ENCODE measurements at regions not wholly inside any gene's neighbourhood (a gene's known extent, or its start where the extent isn't known, plus 50 kb on each side); places are given as distances from the start of the nearest gene placed in this dataset.

GRCh38 chr3:157844800-157845565, 261.2 kb downstream of the SHOX2 start:
- ChIA-PET CTCF (no interaction called here), POLR2A (no interaction called here)
- no peaks in the 10 kb centered on the region for H3K4me1 ChIP-seq (ENCODE audit: control insufficient read depth in 2 of 2, insufficient read depth in 2 of 2, low read length in 2 of 2)
- no peaks in the 10 kb centered on the region for H3K27me3 ChIP-seq (ENCODE audit: control insufficient read depth in 2 of 2, insufficient read depth in 2 of 2, low read length in 2 of 2)
- no peak for DNase-seq
- Mint-ChIP-seq H3K4me3 (no peak overlapping the region), H3K4me1 (no peaks in the 10 kb centered on the region), H3K36me3 (no peaks in the 10 kb centered on the region), H3K27ac (no peak overlapping the region), H3K27me3 (no peaks in the 10 kb centered on the region), H3K9me3 (peaks cover 0 to 8% (median 0%) of the 10 kb centered on the region in 11 donors)
- H3K27ac ChIP-seq (ENCODE audit: low read depth, low read length), result no peak overlapping the region
- ATAC-seq, result no peak
- intact Hi-C loops (cut with micrococcal nuclease), result no loop called here
- H3K4me3 ChIP-seq (ENCODE audit: low read length), result no peak overlapping the region
- no peaks in the 10 kb centered on the region for H3K9me3 ChIP-seq (ENCODE audit: control insufficient read depth in 2 of 3, low read length in 3 of 3)
- H3K36me3 ChIP-seq (ENCODE audit: control insufficient read depth in 2 of 3, insufficient read depth in 3 of 3, low read length in 3 of 3), result no peaks in the 10 kb centered on the region

GRCh38 chr3:157844216-157844615, 262.0 kb downstream of the SHOX2 start:
- DNase-seq, result no peak
- no peaks in the 10 kb centered on the region for H3K4me1 ChIP-seq (ENCODE audit: control insufficient read depth in 2 of 2, insufficient read depth in 2 of 2, low read length in 2 of 2)
- H3K27me3 Mint-ChIP-seq, result peaks cover 0 to 4% (median 0%) of the 10 kb centered on the region in 5 donors
- H3K36me3 Mint-ChIP-seq, result no peaks in the 10 kb centered on the region
- H3K4me3 Mint-ChIP-seq, result no peak overlapping the region
- ATAC-seq, result no peak
- no peaks in the 10 kb centered on the region for H3K36me3 ChIP-seq (ENCODE audit: control insufficient read depth in 2 of 3, insufficient read depth in 3 of 3, low read length in 3 of 3)
- peaks cover 0 to 8% (median 0%) of the 10 kb centered on the region in 11 donors for H3K9me3 Mint-ChIP-seq
- no peak overlapping the region for H3K4me3 ChIP-seq (ENCODE audit: low read length)
- POLR2A ChIA-PET, result no interaction called here
- H3K27ac ChIP-seq (ENCODE audit: low read depth, low read length), result no peak overlapping the region
- no peaks in the 10 kb centered on the region for H3K9me3 ChIP-seq (ENCODE audit: control insufficient read depth in 2 of 3, low read length in 3 of 3)
- H3K4me1 Mint-ChIP-seq, result no peaks in the 10 kb centered on the region
- intact Hi-C loops (cut with micrococcal nuclease), result no loop called here
- CTCF ChIA-PET, result no interaction called here
- H3K27ac Mint-ChIP-seq, result no peak overlapping the region
- no peaks in the 10 kb centered on the region for H3K27me3 ChIP-seq (ENCODE audit: control insufficient read depth in 2 of 2, insufficient read depth in 2 of 2, low read length in 2 of 2)

GRCh38 chr3:157841029-157841428, 265.2 kb downstream of the SHOX2 start:
- ChIA-PET CTCF (interaction anchor here (1.0 kb wide), 1 partner anchor 12 kb away, joined by 3 read pairs; no protein-coding TSS in a partner anchor), POLR2A (no interaction called here)
- no peak for ATAC-seq
- intact Hi-C loops (cut with micrococcal nuclease), result no loop called here
- Histone ChIP-seq H3K27me3 (ENCODE audit: control insufficient read depth in 2 of 2, insufficient read depth in 2 of 2, low read length in 2 of 2) (no peaks in the 10 kb centered on the region), H3K27ac (ENCODE audit: low read depth, low read length) (no peak overlapping the region), H3K4me1 (ENCODE audit: control insufficient read depth in 2 of 2, insufficient read depth in 2 of 2, low read length in 2 of 2) (no peaks in the 10 kb centered on the region), H3K4me3 (ENCODE audit: low read length) (no peak overlapping the region), H3K9me3 (ENCODE audit: control insufficient read depth in 2 of 3, low read length in 3 of 3) (no peaks in the 10 kb centered on the region), H3K36me3 (ENCODE audit: control insufficient read depth in 2 of 3, insufficient read depth in 3 of 3, low read length in 3 of 3) (no peaks in the 10 kb centered on the region)
- no peak overlapping the region for H3K4me3 Mint-ChIP-seq
- H3K4me1 Mint-ChIP-seq, result no peaks in the 10 kb centered on the region
- no peak overlapping the region for H3K27ac Mint-ChIP-seq
- no peaks in the 10 kb centered on the region for H3K36me3 Mint-ChIP-seq
- H3K27me3 Mint-ChIP-seq, result peaks cover 0 to 4% (median 0%) of the 10 kb centered on the region in 5 donors
- H3K9me3 Mint-ChIP-seq, result no peaks in the 10 kb centered on the region
- DNase-seq, result no peak

GRCh38 chr3:157840564-157840963, 265.7 kb downstream of the SHOX2 start:
- Histone ChIP-seq H3K4me1 (ENCODE audit: control insufficient read depth in 2 of 2, insufficient read depth in 2 of 2, low read length in 2 of 2) (no peaks in the 10 kb centered on the region), H3K9me3 (ENCODE audit: control insufficient read depth in 2 of 3, low read length in 3 of 3) (no peaks in the 10 kb centered on the region), H3K4me3 (ENCODE audit: low read length) (no peak overlapping the region), H3K36me3 (ENCODE audit: control insufficient read depth in 2 of 3, insufficient read depth in 3 of 3, low read length in 3 of 3) (no peaks in the 10 kb centered on the region), H3K27ac (ENCODE audit: low read depth, low read length) (no peak overlapping the region), H3K27me3 (ENCODE audit: control insufficient read depth in 2 of 2, insufficient read depth in 2 of 2, low read length in 2 of 2) (no peaks in the 10 kb centered on the region)
- Mint-ChIP-seq H3K27ac (no peak overlapping the region), H3K27me3 (peaks cover 0 to 4% (median 0%) of the 10 kb centered on the region in 5 donors), H3K9me3 (no peaks in the 10 kb centered on the region), H3K36me3 (no peaks in the 10 kb centered on the region), H3K4me1 (no peaks in the 10 kb centered on the region), H3K4me3 (no peak overlapping the region)
- ATAC-seq, result no peak
- POLR2A ChIA-PET, result no interaction called here
- CTCF ChIA-PET, result interaction anchor here (1.0 kb wide), 1 partner anchor 13 kb away, joined by 3 read pairs; no protein-coding TSS in a partner anchor
- intact Hi-C loops (cut with micrococcal nuclease), result no loop called here
- DNase-seq, result no peak

- no peak for DNase-seq
- no peaks in the 10 kb centered on the region for H3K4me1 ChIP-seq (ENCODE audit: control insufficient read depth in 2 of 2, insufficient read depth in 2 of 2, low read length in 2 of 2)
- POLR2A ChIA-PET, result no interaction called here
- no peak overlapping the region for H3K27ac ChIP-seq (ENCODE audit: low read depth, low read length)
- Mint-ChIP-seq H3K9me3 (peaks cover 0 to 9% (median 0%) of the 10 kb centered on the region in 11 donors), H3K36me3 (no peaks in the 10 kb centered on the region), H3K4me1 (no peaks in the 10 kb centered on the region), H3K27ac (no peak overlapping the region), H3K4me3 (no peak overlapping the region), H3K27me3 (peaks cover 0 to 10% (median 6%) of the 10 kb centered on the region in 5 donors)
- H3K4me3 ChIP-seq (ENCODE audit: low read length), result no peak overlapping the region
- no peaks in the 10 kb centered on the region for H3K27me3 ChIP-seq (ENCODE audit: control insufficient read depth in 2 of 2, insufficient read depth in 2 of 2, low read length in 2 of 2)
- no peaks in the 10 kb centered on the region for H3K9me3 ChIP-seq (ENCODE audit: control insufficient read depth in 2 of 3, low read length in 3 of 3)
- intact Hi-C loops (cut with micrococcal nuclease), result no loop called here
- CTCF ChIA-PET, result no interaction called here
- H3K36me3 ChIP-seq (ENCODE audit: control insufficient read depth in 2 of 3, insufficient read depth in 3 of 3, low read length in 3 of 3), result no peaks in the 10 kb centered on the region
- ATAC-seq, result no peak
These were observed 267.8 kb downstream of the SHOX2 start for GRCh38 chr3:157838457-157838856.

GRCh38 chr3:157837336-157837735, 268.9 kb downstream of the SHOX2 start:
- no peak overlapping the region for H3K27ac ChIP-seq (ENCODE audit: low read depth, low read length)
- Mint-ChIP-seq H3K4me1 (no peaks in the 10 kb centered on the region), H3K4me3 (no peak overlapping the region), H3K27ac (no peak overlapping the region), H3K27me3 (peaks cover 0 to 15% (median 6%) of the 10 kb centered on the region in 5 donors), H3K9me3 (peaks cover 0 to 9% (median 0%) of the 10 kb centered on the region in 11 donors), H3K36me3 (no peaks in the 10 kb centered on the region)
- H3K27me3 ChIP-seq (ENCODE audit: control insufficient read depth in 2 of 2, insufficient read depth in 2 of 2, low read length in 2 of 2), result no peaks in the 10 kb centered on the region
- no peaks in the 10 kb centered on the region for H3K9me3 ChIP-seq (ENCODE audit: control insufficient read depth in 2 of 3, low read length in 3 of 3)
- no peaks in the 10 kb centered on the region for H3K36me3 ChIP-seq (ENCODE audit: control insufficient read depth in 2 of 3, insufficient read depth in 3 of 3, low read length in 3 of 3)
- DNase-seq (no peak), ATAC-seq (no peak)
- H3K4me3 ChIP-seq (ENCODE audit: low read length), result no peak overlapping the region
- no peaks in the 10 kb centered on the region for H3K4me1 ChIP-seq (ENCODE audit: control insufficient read depth in 2 of 2, insufficient read depth in 2 of 2, low read length in 2 of 2)
- ChIA-PET POLR2A (no interaction called here), CTCF (no interaction called here)
- intact Hi-C loops (cut with micrococcal nuclease), result no loop called here

- Histone ChIP-seq H3K9me3 (ENCODE audit: control insufficient read depth in 2 of 3, low read length in 3 of 3) (no peaks in the 10 kb centered on the region), H3K27me3 (ENCODE audit: control insufficient read depth in 2 of 2, insufficient read depth in 2 of 2, low read length in 2 of 2) (no peaks in the 10 kb centered on the region), H3K4me3 (ENCODE audit: low read length) (no peak overlapping the region), H3K4me1 (ENCODE audit: control insufficient read depth in 2 of 2, insufficient read depth in 2 of 2, low read length in 2 of 2) (no peaks in the 10 kb centered on the region), H3K27ac (ENCODE audit: low read depth, low read length) (no peak overlapping the region), H3K36me3 (ENCODE audit: control insufficient read depth in 2 of 3, insufficient read depth in 3 of 3, low read length in 3 of 3) (no peaks in the 10 kb centered on the region)
- Mint-ChIP-seq H3K4me1 (no peaks in the 10 kb centered on the region), H3K9me3 (peaks cover 0 to 9% (median 0%) of the 10 kb centered on the region in 11 donors), H3K27ac (no peak overlapping the region), H3K27me3 (peaks cover 0 to 15% (median 6%) of the 10 kb centered on the region in 5 donors), H3K36me3 (no peaks in the 10 kb centered on the region), H3K4me3 (no peak overlapping the region)
- POLR2A ChIA-PET, result no interaction called here
- intact Hi-C loops (cut with micrococcal nuclease), result no loop called here
- ATAC-seq, result no peak
- CTCF ChIA-PET, result no interaction called here
- DNase-seq, result no peak
These were observed 270.2 kb downstream of the SHOX2 start for GRCh38 chr3:157836022-157836421.

Data from naive thymus-derived CD4-positive, alpha-beta T cell (primary cell).